ENCODE measurements at regions not wholly inside any gene's neighbourhood (a gene's known extent, or its start where the extent isn't known, plus 50 kb on each side); places are given as distances from the start of the nearest gene placed in this dataset.

GRCh38 chr10:129325893-129326292 is 141.1 kb upstream of the MGMT start:
- dilution Hi-C loops (cut with MboI; ENCODE audit: extremely low pct_ligation_motif_present, low sequenced_read_pairs) = no loop called here
- peaks cover 0 to 5% of the 10 kb centered on the region in 2 experiments for H3K27me3 ChIP-seq (ENCODE audit: control insufficient read depth in 2 of 2, insufficient read depth in 2 of 2, low read length in 2 of 2)

More at GRCh38 chr10:129325893-129326292, 141.1 kb upstream of the MGMT start:
- CTCF ChIA-PET = interaction anchor here (0.6 to 1.4 kb wide), 2 partner anchors 10 to 291 kb away, joined by 3 read pairs; no protein-coding TSS in a partner anchor
- TF ChIP-seq, protein P1, sequence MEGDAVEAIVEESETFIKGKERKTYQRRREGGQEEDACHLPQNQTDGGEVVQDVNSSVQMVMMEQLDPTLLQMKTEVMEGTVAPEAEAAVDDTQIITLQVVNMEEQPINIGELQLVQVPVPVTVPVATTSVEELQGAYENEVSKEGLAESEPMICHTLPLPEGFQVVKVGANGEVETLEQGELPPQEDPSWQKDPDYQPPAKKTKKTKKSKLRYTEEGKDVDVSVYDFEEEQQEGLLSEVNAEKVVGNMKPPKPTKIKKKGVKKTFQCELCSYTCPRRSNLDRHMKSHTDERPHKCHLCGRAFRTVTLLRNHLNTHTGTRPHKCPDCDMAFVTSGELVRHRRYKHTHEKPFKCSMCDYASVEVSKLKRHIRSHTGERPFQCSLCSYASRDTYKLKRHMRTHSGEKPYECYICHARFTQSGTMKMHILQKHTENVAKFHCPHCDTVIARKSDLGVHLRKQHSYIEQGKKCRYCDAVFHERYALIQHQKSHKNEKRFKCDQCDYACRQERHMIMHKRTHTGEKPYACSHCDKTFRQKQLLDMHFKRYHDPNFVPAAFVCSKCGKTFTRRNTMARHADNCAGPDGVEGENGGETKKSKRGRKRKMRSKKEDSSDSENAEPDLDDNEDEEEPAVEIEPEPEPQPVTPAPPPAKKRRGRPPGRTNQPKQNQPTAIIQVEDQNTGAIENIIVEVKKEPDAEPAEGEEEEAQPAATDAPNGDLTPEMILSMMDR (IDR thresholded peaks at IDR 0.05; ENCODE audit: extremely low read depth in 1 of 2, insufficient read depth in 1 of 2, low read depth in 1 of 2, low read length in 2 of 2) = no peak
- TF ChIP-seq MYC (IDR thresholded peaks at IDR 0.05; ENCODE audit: low read depth, low read length) (no peak), GATA2 (IDR thresholded peaks at IDR 0.05; ENCODE audit: insufficient read depth, insufficient read length, low read depth, low read length) (no peak), FOS (IDR thresholded peaks at IDR 0.05; ENCODE audit: borderline replicate concordance, insufficient read depth, low read length) (no peak), JUN (IDR thresholded peaks at IDR 0.05; ENCODE audit: borderline replicate concordance, insufficient read depth, insufficient read length, low read depth) (no peak), POLR2A (IDR thresholded peaks at IDR 0.05; ENCODE audit: low read depth, low read length) (no peak), POLR2AphosphoS5 (IDR thresholded peaks at IDR 0.05; ENCODE audit: insufficient read depth, low read depth, low read length) (no peak), EZH2 (IDR thresholded peaks at IDR 0.05; ENCODE audit: borderline replicate concordance, low read depth, low read length, severe bottlenecking) (no peak), MAX (IDR thresholded peaks at IDR 0.05; ENCODE audit: insufficient read depth, insufficient read length) (no peak)
- intact Hi-C loops (cut with micrococcal nuclease) = no loop called here
- Histone ChIP-seq H3K27ac (ENCODE audit: insufficient read depth, low read depth, low read length) (no peak overlapping the region), H3K9ac (replicated peaks; ENCODE audit: extremely low read depth, insufficient read depth, low read length) (no peak overlapping the region), H2AFZ (ENCODE audit: low read depth, low read length) (no peak overlapping the region), H3K36me3 (ENCODE audit: control insufficient read depth in 2 of 2, extremely low read depth in 1 of 2, insufficient read depth in 2 of 2, low read length in 2 of 2) (no peaks in the 10 kb centered on the region), H3K4me2 (ENCODE audit: insufficient read depth, low read length) (no peak overlapping the region), H3K4me3 (replicated peaks in 1 of 3; ENCODE audit: insufficient read depth in 1 of 3, low read depth in 1 of 3, low read length in 3 of 3) (no peak overlapping the region), H3K9me1 (replicated peaks; ENCODE audit: control insufficient read depth, extremely low read depth, insufficient read depth, low read length) (no peaks in the 10 kb centered on the region), H3K4me1 (ENCODE audit: control insufficient read depth, extremely low read depth, insufficient read depth, low read length) (peaks cover 13% of the 10 kb centered on the region), H3K79me2 (ENCODE audit: control insufficient read depth, insufficient read depth, low read length) (no peaks in the 10 kb centered on the region), H3K9me3 (replicated peaks; ENCODE audit: control insufficient read depth, insufficient read depth, low read length) (no peaks in the 10 kb centered on the region), H4K20me1 (replicated peaks; ENCODE audit: control insufficient read depth, extremely low read depth, insufficient read depth, low read length) (no peaks in the 10 kb centered on the region)
- DNase-seq (ENCODE audit: low read depth, low spot score) (no peak), FAIRE-seq (no peak)
- no TSS peak for BruUV-seq (replicated peaks)
- POLR2A ChIA-PET = no interaction called here
